SK-N-SH treated with all-trans-retinoic acid at 6 μM for 48 hours (cell line): ENCODE measurements at regions not wholly inside any gene's neighbourhood (a gene's known extent, or its start where the extent isn't known, plus 50 kb on each side); places are given as distances from the start of the nearest gene placed in this dataset.

Experiments used
- ATAC-seq: fragments of 200-7000 bp; cut with Tn5 transposase; 3 replicates; pipeline ENCODE4 v1.9.1; 2020; ENCODE audit warnings: mild to moderate bottlenecking, moderate library complexity
- ARNTL ChIP-seq: fragments of 450-650 bp; formaldehyde crosslinking; IDR thresholded peaks from 2 replicates; pipeline ENCODE4 v1.5.0; 2020; ENCODE audit warnings: low read depth, mild to moderate bottlenecking, moderate library complexity, borderline replicate concordance
- BACH2 ChIP-seq: fragments of 250-450 bp; sonication (Bioruptor Pico); IDR thresholded peaks from 2 replicates; pipeline ENCODE4 v1.9.0; 2021; ENCODE audit warnings: mild to moderate bottlenecking, borderline replicate concordance
- CSDC2 ChIP-seq: fragments of 250-450 bp; sonication (Bioruptor Pico); IDR thresholded peaks from 2 replicates; pipeline ENCODE4 v1.5.0; 2020; ENCODE audit warnings: mild to moderate bottlenecking, moderate library complexity
- ESRRG ChIP-seq: fragments of 250-450 bp; sonication (Bioruptor Pico); IDR thresholded peaks from 2 replicates; pipeline ENCODE4 v1.6.1; 2021; ENCODE audit warnings: mild to moderate bottlenecking
- GLIS3 ChIP-seq: fragments of 250-450 bp; sonication (Bioruptor Pico); IDR thresholded peaks from 2 replicates; pipeline ENCODE4 v1.5.0; 2020; ENCODE audit warnings: mild to moderate bottlenecking, moderate library complexity
- ISL1 ChIP-seq: fragments of 250-450 bp; sonication (Bioruptor Pico); IDR thresholded peaks from 2 replicates; pipeline ENCODE4 v2.1.2; 2022; ENCODE audit warnings: mild to moderate bottlenecking, moderate library complexity
- POU6F1 ChIP-seq: fragments of 250-450 bp; sonication (Bioruptor Pico); IDR thresholded peaks from 2 replicates; pipeline ENCODE4 v1.8.0; 2021; ENCODE audit warnings: low read depth, mild to moderate bottlenecking, moderate library complexity, borderline replicate concordance
- PPARA ChIP-seq: fragments of 250-450 bp; sonication (Bioruptor Pico); IDR thresholded peaks from 2 replicates; pipeline ENCODE4 v1.5.0; 2020; ENCODE audit warnings: mild to moderate bottlenecking, borderline replicate concordance
- RARB ChIP-seq: fragments of 250-450 bp; sonication (Bioruptor Pico); IDR thresholded peaks from 2 replicates; pipeline ENCODE4 v1.8.0; 2021; ENCODE audit warnings: mild to moderate bottlenecking, moderate library complexity
- SNAI2 ChIP-seq: fragments of 250-450 bp; sonication (Bioruptor Pico); IDR thresholded peaks from 2 replicates; pipeline ENCODE4 v1.5.0; 2020; ENCODE audit warnings: mild to moderate bottlenecking, moderate library complexity
- TCF4 ChIP-seq: fragments of 250-450 bp; sonication (Bioruptor Pico); IDR thresholded peaks from 2 replicates; pipeline ENCODE4 v1.8.0; 2021; ENCODE audit warnings: mild to moderate bottlenecking, moderate library complexity, borderline replicate concordance
- TOX ChIP-seq: fragments of 250-450 bp; sonication (Bioruptor Pico); IDR thresholded peaks from 2 replicates; pipeline ENCODE4 v1.8.0; 2021; ENCODE audit warnings: mild to moderate bottlenecking, moderate library complexity, borderline replicate concordance
- ZC3H10 ChIP-seq: fragments of 250-450 bp; sonication (Bioruptor Pico); IDR thresholded peaks from 2 replicates; pipeline ENCODE4 v1.5.1; 2021; ENCODE audit warnings: mild to moderate bottlenecking, moderate library complexity
- ZFP3 ChIP-seq: fragments of 250-450 bp; sonication (Bioruptor Pico); IDR thresholded peaks from 2 replicates; pipeline ENCODE4 v1.5.0; 2020; ENCODE audit warnings: mild to moderate bottlenecking, moderate library complexity
- ZFP30 ChIP-seq: fragments of 450-650 bp; formaldehyde crosslinking; IDR thresholded peaks from 2 replicates; pipeline ENCODE4 v1.5.0; 2022; ENCODE audit warnings: mild to moderate bottlenecking, moderate library complexity
- ZNF565 ChIP-seq: fragments of 450-650 bp; formaldehyde crosslinking; conservative IDR thresholded peaks from 2 replicates; pipeline ENCODE4 v1.5.0; 2020; ENCODE audit warnings: low read depth, mild to moderate bottlenecking, moderate library complexity
- ZNF70 ChIP-seq: fragments of 450-650 bp; formaldehyde crosslinking; IDR thresholded peaks from 2 replicates; pipeline ENCODE4 v1.5.0; 2020; ENCODE audit warnings: mild to moderate bottlenecking, moderate library complexity
- ZNF8 ChIP-seq: fragments of 450-650 bp; formaldehyde crosslinking; IDR thresholded peaks from 2 replicates; pipeline ENCODE4 v1.5.0; 2020; ENCODE audit warnings: mild to moderate bottlenecking, moderate library complexity
- TF ChIP-seq, protein P1 (sequence below): fragments of 250-450 bp; sonication (Bioruptor Pico); IDR thresholded peaks from 2 replicates; pipeline ENCODE4 v1.5.1; 2020; ENCODE audit warnings: low read depth, mild to moderate bottlenecking, moderate library complexity
- TF ChIP-seq, protein P2 (sequence below): fragments of 250-450 bp; sonication (Bioruptor Pico); IDR thresholded peaks from 2 replicates; pipeline ENCODE4 v1.5.1; 2021; ENCODE audit warnings: mild to moderate bottlenecking, moderate library complexity
- TF ChIP-seq, protein P3 (sequence below): fragments of 250-450 bp; sonication (Bioruptor Pico); IDR thresholded peaks from 2 replicates; pipeline ENCODE4 v1.8.0; 2020; ENCODE audit warnings: mild to moderate bottlenecking, moderate library complexity, borderline replicate concordance

DNA sequence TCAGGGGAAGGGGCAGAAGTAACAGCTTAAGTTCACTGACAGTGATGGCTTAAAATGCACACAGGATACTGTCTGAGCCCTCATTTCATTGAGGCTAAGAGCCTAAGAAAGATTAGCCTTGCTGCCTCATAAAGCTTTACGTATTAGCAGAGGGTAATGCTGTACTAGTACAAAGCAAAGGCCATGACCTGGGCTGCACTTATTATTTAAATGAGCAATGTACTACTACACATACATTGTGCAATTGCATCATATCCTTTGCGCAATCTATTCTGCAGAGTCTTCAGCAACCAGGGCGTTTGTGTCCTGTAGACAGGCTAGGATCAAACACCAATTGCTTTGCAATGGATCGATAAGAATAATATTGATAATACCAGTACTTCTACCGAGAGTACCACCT is 221.8 kb downstream of the TPRG1 start:
- no peak for ATAC-seq
- TF ChIP-seq SNAI2 (CRISPR knock-in tag) (no peak), POU6F1 (CRISPR knock-in tag) (no peak), BACH2 (CRISPR knock-in tag) (no peak), ESRRG (CRISPR knock-in tag) (no peak), ZFP30 (no peak), ZFP3 (no peak), ISL1 (no peak), ZNF70 (CRISPR knock-in tag) (no peak), ARNTL (CRISPR knock-in tag) (no peak), RARB (no peak), TOX (CRISPR knock-in tag) (no peak), TCF4 (CRISPR knock-in tag) (no peak), ZC3H10 (CRISPR knock-in tag) (no peak), CSDC2 (CRISPR knock-in tag) (no peak), ZNF565 (CRISPR knock-in tag) (no peak)
- TF ChIP-seq, protein P1, sequence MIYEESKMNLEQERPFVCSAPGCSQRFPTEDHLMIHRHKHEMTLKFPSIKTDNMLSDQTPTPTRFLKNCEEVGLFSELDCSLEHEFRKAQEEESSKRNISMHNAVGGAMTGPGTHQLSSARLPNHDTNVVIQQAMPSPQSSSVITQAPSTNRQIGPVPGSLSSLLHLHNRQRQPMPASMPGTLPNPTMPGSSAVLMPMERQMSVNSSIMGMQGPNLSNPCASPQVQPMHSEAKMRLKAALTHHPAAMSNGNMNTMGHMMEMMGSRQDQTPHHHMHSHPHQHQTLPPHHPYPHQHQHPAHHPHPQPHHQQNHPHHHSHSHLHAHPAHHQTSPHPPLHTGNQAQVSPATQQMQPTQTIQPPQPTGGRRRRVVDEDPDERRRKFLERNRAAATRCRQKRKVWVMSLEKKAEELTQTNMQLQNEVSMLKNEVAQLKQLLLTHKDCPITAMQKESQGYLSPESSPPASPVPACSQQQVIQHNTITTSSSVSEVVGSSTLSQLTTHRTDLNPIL (CRISPR knock-in tag), result no peak
- TF ChIP-seq, protein P2, sequence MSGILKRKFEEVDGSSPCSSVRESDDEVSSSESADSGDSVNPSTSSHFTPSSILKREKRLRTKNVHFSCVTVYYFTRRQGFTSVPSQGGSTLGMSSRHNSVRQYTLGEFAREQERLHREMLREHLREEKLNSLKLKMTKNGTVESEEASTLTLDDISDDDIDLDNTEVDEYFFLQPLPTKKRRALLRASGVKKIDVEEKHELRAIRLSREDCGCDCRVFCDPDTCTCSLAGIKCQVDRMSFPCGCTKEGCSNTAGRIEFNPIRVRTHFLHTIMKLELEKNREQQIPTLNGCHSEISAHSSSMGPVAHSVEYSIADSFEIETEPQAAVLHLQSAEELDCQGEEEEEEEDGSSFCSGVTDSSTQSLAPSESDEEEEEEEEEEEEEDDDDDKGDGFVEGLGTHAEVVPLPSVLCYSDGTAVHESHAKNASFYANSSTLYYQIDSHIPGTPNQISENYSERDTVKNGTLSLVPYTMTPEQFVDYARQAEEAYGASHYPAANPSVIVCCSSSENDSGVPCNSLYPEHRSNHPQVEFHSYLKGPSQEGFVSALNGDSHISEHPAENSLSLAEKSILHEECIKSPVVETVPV (CRISPR knock-in tag), result no peak
- TF ChIP-seq, protein P3, sequence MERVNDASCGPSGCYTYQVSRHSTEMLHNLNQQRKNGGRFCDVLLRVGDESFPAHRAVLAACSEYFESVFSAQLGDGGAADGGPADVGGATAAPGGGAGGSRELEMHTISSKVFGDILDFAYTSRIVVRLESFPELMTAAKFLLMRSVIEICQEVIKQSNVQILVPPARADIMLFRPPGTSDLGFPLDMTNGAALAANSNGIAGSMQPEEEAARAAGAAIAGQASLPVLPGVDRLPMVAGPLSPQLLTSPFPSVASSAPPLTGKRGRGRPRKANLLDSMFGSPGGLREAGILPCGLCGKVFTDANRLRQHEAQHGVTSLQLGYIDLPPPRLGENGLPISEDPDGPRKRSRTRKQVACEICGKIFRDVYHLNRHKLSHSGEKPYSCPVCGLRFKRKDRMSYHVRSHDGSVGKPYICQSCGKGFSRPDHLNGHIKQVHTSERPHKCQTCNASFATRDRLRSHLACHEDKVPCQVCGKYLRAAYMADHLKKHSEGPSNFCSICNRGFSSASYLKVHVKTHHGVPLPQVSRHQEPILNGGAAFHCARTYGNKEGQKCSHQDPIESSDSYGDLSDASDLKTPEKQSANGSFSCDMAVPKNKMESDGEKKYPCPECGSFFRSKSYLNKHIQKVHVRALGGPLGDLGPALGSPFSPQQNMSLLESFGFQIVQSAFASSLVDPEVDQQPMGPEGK (CRISPR knock-in tag), result no peak

DNA sequence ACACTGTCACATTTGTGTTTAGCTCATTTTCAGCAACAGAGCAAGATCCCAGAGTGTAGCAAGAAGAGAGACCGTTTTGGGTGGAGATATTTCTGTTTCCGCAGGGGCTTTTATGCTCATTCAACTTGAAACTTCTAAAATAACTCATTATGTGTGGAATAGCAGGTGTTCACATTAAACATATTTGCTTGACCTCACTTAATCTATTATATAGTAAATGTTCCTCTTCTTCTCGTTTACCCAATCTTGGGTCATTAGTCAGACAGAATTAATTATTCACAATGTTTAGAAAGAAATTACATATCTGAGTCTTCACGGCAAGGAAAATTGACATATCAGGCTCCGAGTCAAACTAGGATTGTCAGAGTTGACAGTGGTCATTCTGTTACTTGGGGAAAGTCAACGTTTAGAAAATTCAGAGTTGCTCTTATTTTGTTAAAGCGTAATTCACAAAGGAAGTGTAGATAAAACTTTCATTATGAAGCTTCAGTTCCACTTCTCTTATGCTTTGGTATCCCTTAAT is 222.9 kb downstream of the TPRG1 start:
- ATAC-seq, result no peak

More for the DNA sequence above, 222.9 kb downstream of the TPRG1 start:
- TF ChIP-seq PPARA (no peak), ESRRG (CRISPR knock-in tag) (no peak), GLIS3 (CRISPR knock-in tag) (no peak), TOX (CRISPR knock-in tag) (no peak), ZNF8 (CRISPR knock-in tag) (no peak), TCF4 (CRISPR knock-in tag) (no peak), SNAI2 (CRISPR knock-in tag) (no peak), POU6F1 (CRISPR knock-in tag) (no peak), ZFP30 (no peak), BACH2 (CRISPR knock-in tag) (no peak), ZNF565 (CRISPR knock-in tag) (no peak), ZFP3 (no peak), ISL1 (no peak), RARB (no peak), ZNF70 (CRISPR knock-in tag) (no peak), CSDC2 (CRISPR knock-in tag) (no peak)
- TF ChIP-seq, protein P1 (CRISPR knock-in tag), result no peak
- TF ChIP-seq, protein P3 (CRISPR knock-in tag), result no peak
- TF ChIP-seq, protein P2 (CRISPR knock-in tag), result no peak
- TF ChIP-seq, all 23 proteins: peak for 0
